CD4-positive, alpha-beta T cell (primary cell): ENCODE measurements at regions not wholly inside any gene's neighbourhood (a gene's known extent, or its start where the extent isn't known, plus 50 kb on each side); places are given as distances from the start of the nearest gene placed in this dataset.

Experiments
- ATAC-seq: fragments of 200-7000 bp; cut with Tn5 transposase; one replicate; pipeline ENCODE4 v1.10.0; 2022; ENCODE audit warnings: mild to moderate bottlenecking; ENCODE audit not compliant: poor library complexity
- CTCF ChIA-PET: fragments of 350-600 bp; sonication (Branson Sonifier 250); formaldehyde crosslinking; loops from one replicate; lab custom pipeline; 2021; ENCODE audit warnings: antibody characterized with exemption, inconsistent platforms; lab: Charles Lee
- POLR2A ChIA-PET: fragments of 350-600 bp; sonication (Branson Sonifier 250); formaldehyde crosslinking; loops from one replicate; lab custom pipeline; 2021; ENCODE audit warnings: antibody characterized with exemption, inconsistent platforms; lab: Charles Lee
- DNase-seq, 14 experiments: peaks; one replicate each; pipeline ENCODE4 v3.0.0-alpha.2; 2013 to 2020; ENCODE audit warnings: mixed read lengths in 2 of 14
- H3K27ac ChIP-seq, 2 donors: one replicate each; pipeline versions ENCODE4 v1.5.1 to v1.7.0; 2013; ENCODE audit warnings: low read length in 2 of 2, low read depth in 1 of 2, mild to moderate bottlenecking in 1 of 2
- H3K27me3 ChIP-seq, 2 experiments: 1 replicate in 1 of 2; 2 replicates in 1 of 2; pipeline versions ENCODE4 v1.6.1 to v1.7.0; 2013; ENCODE audit warnings: low read length in 2 of 2, control low read depth in 1 of 2, mild to moderate bottlenecking in 1 of 2, moderate library complexity in 1 of 2; ENCODE audit not compliant: insufficient read depth in 2 of 2, control insufficient read depth in 1 of 2
- H3K36me3 ChIP-seq: one replicate; pipeline ENCODE4 v1.6.1; 2013; ENCODE audit warnings: low read length, control low read depth; ENCODE audit not compliant: insufficient read depth
- H3K4me1 ChIP-seq: one replicate; pipeline ENCODE4 v1.6.1; 2013; ENCODE audit warnings: low read length, control low read depth; ENCODE audit not compliant: insufficient read depth
- H3K4me3 ChIP-seq: one replicate; pipeline ENCODE4 v1.5.1; 2013; ENCODE audit warnings: mild to moderate bottlenecking, low read length, moderate library complexity
- H3K9me3 ChIP-seq, 2 experiments: 1 replicate in 1 of 2; 2 replicates in 1 of 2; pipeline versions ENCODE4 v1.6.1 to v1.7.0; 2013; ENCODE audit warnings: low read length in 2 of 2, mild to moderate bottlenecking in 2 of 2, control low read depth in 1 of 2, moderate library complexity in 1 of 2; ENCODE audit not compliant: control insufficient read depth in 1 of 2, insufficient read depth in 1 of 2
- H3K27ac Mint-ChIP-seq: one replicate; pipeline ENCODE4 v1.8.0; 2020; ENCODE audit warnings: mixed read lengths
- H3K27me3 Mint-ChIP-seq: one replicate; pipeline ENCODE4 v1.8.0; 2021; ENCODE audit warnings: mixed read lengths
- H3K36me3 Mint-ChIP-seq: one replicate; pipeline ENCODE4 v1.8.0; 2021; ENCODE audit warnings: low read depth, mixed read lengths
- H3K4me1 Mint-ChIP-seq: one replicate; pipeline ENCODE4 v1.8.0; 2021; ENCODE audit warnings: low read depth, mixed read lengths
- H3K4me3 Mint-ChIP-seq: one replicate; pipeline ENCODE4 v1.8.0; 2020; ENCODE audit warnings: mild to moderate bottlenecking, mixed read lengths
- H3K9me3 Mint-ChIP-seq: one replicate; pipeline ENCODE4 v1.8.0; 2020; ENCODE audit warnings: mixed read lengths
- intact Hi-C, 2 experiments: fragments of 100-400 bp; cut with DNase I in 1 of 2; cut with micrococcal nuclease in 1 of 2; formaldehyde crosslinking; loops; one replicate each; pipeline versions ENCODE4 v1.15.1 to v1.9.0; 2023 to 2025; cut with DNase I, micrococcal nuclease
- TF ChIP-seq, protein P1 (sequence below): fragments of 200-600 bp; IDR thresholded peaks from one replicate; pipeline ENCODE4 v1.8.0; 2022; ENCODE audit warnings: antibody characterized with exemption, mild to moderate bottlenecking

DNA sequence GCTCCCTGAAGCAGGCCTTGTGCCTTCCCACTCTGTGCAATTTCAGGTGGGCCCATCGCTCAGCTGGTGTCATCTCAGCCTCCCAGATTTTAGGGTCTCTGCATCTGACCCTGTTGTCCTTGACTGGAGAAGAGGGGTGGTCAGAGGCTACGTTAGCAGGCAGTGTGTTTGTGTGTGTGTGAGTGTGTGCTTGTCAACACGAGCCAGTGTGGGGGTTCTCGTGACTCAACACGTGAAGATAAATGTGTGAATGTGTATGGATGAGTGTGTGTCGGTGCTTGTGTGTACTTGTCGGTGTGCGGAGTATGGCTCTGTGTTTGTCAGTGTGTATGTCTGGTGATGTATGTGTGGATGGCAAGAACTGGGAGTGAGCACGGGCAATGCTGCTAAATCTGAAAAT, 142.6 kb upstream of the KLF4 start:
- Mint-ChIP-seq H3K27me3 (peaks cover 26% of the 10 kb centered on the region), H3K4me3 (no peak overlapping the region), H3K9me3 (no peaks in the 10 kb centered on the region), H3K36me3 (no peaks in the 10 kb centered on the region), H3K4me1 (no peaks in the 10 kb centered on the region), H3K27ac (no peak overlapping the region)
- Histone ChIP-seq H3K36me3 (no peaks in the 10 kb centered on the region), H3K4me3 (no peak overlapping the region), H3K4me1 (no peaks in the 10 kb centered on the region), H3K27me3 (peaks cover 0 to 3% of the 10 kb centered on the region in 2 experiments), H3K27ac (no peak overlapping the region), H3K9me3 (no peaks in the 10 kb centered on the region)
- intact Hi-C loops: no loop called here
- DNase-seq (no peak), ATAC-seq (no peak)
- ChIA-PET POLR2A (no interaction called here), CTCF (no interaction called here)
- TF ChIP-seq, protein P1, sequence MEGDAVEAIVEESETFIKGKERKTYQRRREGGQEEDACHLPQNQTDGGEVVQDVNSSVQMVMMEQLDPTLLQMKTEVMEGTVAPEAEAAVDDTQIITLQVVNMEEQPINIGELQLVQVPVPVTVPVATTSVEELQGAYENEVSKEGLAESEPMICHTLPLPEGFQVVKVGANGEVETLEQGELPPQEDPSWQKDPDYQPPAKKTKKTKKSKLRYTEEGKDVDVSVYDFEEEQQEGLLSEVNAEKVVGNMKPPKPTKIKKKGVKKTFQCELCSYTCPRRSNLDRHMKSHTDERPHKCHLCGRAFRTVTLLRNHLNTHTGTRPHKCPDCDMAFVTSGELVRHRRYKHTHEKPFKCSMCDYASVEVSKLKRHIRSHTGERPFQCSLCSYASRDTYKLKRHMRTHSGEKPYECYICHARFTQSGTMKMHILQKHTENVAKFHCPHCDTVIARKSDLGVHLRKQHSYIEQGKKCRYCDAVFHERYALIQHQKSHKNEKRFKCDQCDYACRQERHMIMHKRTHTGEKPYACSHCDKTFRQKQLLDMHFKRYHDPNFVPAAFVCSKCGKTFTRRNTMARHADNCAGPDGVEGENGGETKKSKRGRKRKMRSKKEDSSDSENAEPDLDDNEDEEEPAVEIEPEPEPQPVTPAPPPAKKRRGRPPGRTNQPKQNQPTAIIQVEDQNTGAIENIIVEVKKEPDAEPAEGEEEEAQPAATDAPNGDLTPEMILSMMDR: no peak

DNA sequence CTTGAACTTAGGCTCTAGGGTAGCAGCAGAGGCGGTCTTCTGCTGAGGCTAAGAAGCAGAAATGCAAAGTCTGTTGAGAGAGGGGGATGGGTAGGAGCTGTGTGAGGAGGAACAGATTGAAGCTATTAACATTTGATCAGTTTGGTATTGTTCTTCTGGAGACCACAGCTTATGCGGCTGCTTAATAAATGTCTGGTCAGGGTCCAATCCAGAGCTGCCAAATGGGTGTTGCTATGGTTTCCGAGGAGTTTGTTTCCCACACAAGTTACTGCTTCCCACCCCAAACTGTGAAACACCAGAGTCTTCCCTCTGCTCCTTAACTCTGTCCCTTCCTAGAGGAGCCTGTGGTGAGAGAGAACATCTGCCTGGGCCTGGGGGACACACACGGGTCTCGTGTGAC, 142.2 kb upstream of the KLF4 start:
- H3K4me1 ChIP-seq: no peaks in the 10 kb centered on the region
- TF ChIP-seq, protein P1: no peak
- no peak overlapping the region for H3K27ac ChIP-seq
- H3K9me3 ChIP-seq: no peaks in the 10 kb centered on the region
- H3K27me3 ChIP-seq: peaks cover 0 to 2% of the 10 kb centered on the region in 2 experiments
- Mint-ChIP-seq H3K27me3 (peaks cover 23% of the 10 kb centered on the region), H3K36me3 (no peaks in the 10 kb centered on the region), H3K9me3 (no peaks in the 10 kb centered on the region), H3K27ac (no peak overlapping the region), H3K4me3 (no peak overlapping the region), H3K4me1 (no peaks in the 10 kb centered on the region)
- intact Hi-C loops: no loop called here
- DNase-seq (no peak), ATAC-seq (no peak)
- CTCF ChIA-PET: no interaction called here
- POLR2A ChIA-PET: no interaction called here
- no peaks in the 10 kb centered on the region for H3K36me3 ChIP-seq
- H3K4me3 ChIP-seq: no peak overlapping the region

DNA sequence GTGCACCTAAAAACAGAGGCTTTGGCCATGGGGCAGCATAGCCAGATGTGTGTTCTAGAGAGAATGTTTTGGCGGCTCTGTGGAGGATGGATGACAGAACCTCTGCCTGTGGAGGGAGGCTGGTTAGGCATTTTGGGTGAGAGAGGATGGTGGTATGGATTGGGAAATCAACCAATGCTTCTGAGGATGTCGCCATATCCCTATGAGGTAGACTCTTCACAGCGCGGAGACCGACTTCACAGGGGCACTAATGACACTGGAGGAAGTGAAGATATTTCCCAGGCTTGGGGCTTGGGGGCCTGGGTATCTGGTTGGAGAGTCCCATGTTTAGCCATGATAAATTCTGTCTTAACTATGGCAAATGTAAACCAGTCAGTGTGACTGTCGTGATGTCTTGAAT, 140.6 kb upstream of the KLF4 start:
- Mint-ChIP-seq H3K4me3 (no peak overlapping the region), H3K27me3 (peaks cover 7% of the 10 kb centered on the region), H3K9me3 (no peaks in the 10 kb centered on the region), H3K36me3 (no peaks in the 10 kb centered on the region), H3K4me1 (no peaks in the 10 kb centered on the region), H3K27ac (no peak overlapping the region)
- ATAC-seq: no peak
- Histone ChIP-seq H3K4me1 (no peaks in the 10 kb centered on the region), H3K36me3 (no peaks in the 10 kb centered on the region), H3K27ac (no peak overlapping the region), H3K4me3 (no peak overlapping the region), H3K27me3 (peaks cover 0 to 2% of the 10 kb centered on the region in 2 experiments), H3K9me3 (no peaks in the 10 kb centered on the region)
- TF ChIP-seq, protein P1: no peak
- intact Hi-C loops: no loop called here
- DNase-seq: no peak
- ChIA-PET POLR2A (no interaction called here), CTCF (no interaction called here)
